ENCODE measurements at regions not wholly inside any gene's neighbourhood (a gene's known extent, or its start where the extent isn't known, plus 50 kb on each side); places are given as distances from the start of the nearest gene placed in this dataset.

DNA sequence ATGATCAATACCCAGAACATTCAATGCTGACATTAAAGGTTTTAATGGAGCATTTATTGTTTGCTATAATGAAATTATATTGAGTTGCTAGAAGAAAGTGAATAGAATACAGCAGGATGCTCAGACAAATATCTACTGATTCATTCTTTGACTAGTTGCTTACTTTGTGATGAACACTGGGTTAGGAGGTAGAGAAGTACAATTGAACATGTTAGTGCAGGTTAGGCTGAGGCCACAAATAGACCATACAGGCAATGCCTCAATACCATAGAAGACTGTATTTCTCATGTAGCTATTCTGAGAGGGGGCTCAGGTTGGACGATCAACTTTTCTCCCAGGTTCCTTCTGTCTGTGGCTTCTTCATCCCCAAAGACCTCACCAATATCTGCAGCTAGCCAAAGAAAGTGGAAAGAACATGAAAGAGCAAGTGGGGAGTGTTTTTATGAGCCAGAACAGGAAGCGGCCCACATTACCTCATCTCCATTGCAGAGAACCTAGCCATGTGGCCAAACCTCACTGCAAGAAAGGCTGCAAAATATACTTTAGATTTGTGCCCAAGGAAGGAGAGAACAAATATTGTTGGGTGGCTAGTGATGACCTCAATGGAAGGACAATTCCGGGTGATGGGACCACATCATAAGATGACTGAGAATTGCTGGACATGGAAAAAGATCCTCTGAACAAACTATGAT, 180.3 kb upstream of the GATB start (continued):
- TF ChIP-seq HOXC10 (CRISPR knock-in tag; IDR thresholded peaks at IDR 0.05) = no peak
- no peak for TF ChIP-seq ZIC2 (tag by site-specific recombination; IDR thresholded peaks at IDR 0.05)
- no peak for TF ChIP-seq ZNF114 (tag by site-specific recombination; IDR thresholded peaks at IDR 0.05)

DNA sequence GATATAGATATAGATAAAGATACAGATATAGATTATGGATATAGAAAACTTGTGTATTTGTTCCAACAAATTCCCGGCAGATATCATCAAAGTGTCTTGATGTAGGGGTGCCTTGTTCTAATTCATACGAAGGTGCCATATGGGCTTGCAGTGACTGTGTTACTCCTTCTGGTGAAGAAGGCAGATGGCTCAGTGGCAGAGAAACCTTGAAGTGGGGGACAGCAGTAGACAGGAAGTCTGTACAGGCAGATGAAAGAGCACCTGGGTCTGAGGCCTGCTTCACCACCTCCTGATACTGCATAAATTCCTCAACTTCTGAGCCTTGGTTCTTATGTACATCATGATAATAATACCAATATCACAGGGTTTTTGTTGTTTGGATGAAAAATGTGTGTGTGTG, 179.5 kb upstream of the GATB start:
- Histone ChIP-seq H3K4me1 (ENCODE audit: control insufficient read depth, insufficient read depth, low read length) (no peaks in the 10 kb centered on the region), H3K27ac (ENCODE audit: extremely low read depth, low read depth, low read length) (no peak overlapping the region), H3K36me3 (ENCODE audit: control insufficient read depth in 2 of 2, insufficient read depth in 1 of 2, low read length in 2 of 2) (no peaks in the 10 kb centered on the region), H3K4me3 (ENCODE audit: low read depth, low read length) (no peak overlapping the region), H3K9me3 (ENCODE audit: control insufficient read depth, insufficient read depth, low read depth, low read length) (no peaks in the 10 kb centered on the region)
- ChIA-PET POLR2A (no interaction called here), CTCF (no interaction called here)
- TF ChIP-seq ZBTB8A (tag by site-specific recombination; IDR thresholded peaks at IDR 0.05) (no peak), ZNF560 (tag by site-specific recombination; IDR thresholded peaks at IDR 0.05; ENCODE audit: borderline replicate concordance) (no peak), KLF7 (tag by site-specific recombination; IDR thresholded peaks at IDR 0.05; ENCODE audit: borderline replicate concordance) (no peak), REPIN1 (tag by site-specific recombination; IDR thresholded peaks at IDR 0.05; ENCODE audit: low read depth) (no peak), ZNF433 (tag by site-specific recombination; IDR thresholded peaks at IDR 0.05; ENCODE audit: low read depth) (no peak), ZNF776 (tag by site-specific recombination; IDR thresholded peaks at IDR 0.05; ENCODE audit: borderline replicate concordance) (no peak)
- TF ChIP-seq, protein P1, sequence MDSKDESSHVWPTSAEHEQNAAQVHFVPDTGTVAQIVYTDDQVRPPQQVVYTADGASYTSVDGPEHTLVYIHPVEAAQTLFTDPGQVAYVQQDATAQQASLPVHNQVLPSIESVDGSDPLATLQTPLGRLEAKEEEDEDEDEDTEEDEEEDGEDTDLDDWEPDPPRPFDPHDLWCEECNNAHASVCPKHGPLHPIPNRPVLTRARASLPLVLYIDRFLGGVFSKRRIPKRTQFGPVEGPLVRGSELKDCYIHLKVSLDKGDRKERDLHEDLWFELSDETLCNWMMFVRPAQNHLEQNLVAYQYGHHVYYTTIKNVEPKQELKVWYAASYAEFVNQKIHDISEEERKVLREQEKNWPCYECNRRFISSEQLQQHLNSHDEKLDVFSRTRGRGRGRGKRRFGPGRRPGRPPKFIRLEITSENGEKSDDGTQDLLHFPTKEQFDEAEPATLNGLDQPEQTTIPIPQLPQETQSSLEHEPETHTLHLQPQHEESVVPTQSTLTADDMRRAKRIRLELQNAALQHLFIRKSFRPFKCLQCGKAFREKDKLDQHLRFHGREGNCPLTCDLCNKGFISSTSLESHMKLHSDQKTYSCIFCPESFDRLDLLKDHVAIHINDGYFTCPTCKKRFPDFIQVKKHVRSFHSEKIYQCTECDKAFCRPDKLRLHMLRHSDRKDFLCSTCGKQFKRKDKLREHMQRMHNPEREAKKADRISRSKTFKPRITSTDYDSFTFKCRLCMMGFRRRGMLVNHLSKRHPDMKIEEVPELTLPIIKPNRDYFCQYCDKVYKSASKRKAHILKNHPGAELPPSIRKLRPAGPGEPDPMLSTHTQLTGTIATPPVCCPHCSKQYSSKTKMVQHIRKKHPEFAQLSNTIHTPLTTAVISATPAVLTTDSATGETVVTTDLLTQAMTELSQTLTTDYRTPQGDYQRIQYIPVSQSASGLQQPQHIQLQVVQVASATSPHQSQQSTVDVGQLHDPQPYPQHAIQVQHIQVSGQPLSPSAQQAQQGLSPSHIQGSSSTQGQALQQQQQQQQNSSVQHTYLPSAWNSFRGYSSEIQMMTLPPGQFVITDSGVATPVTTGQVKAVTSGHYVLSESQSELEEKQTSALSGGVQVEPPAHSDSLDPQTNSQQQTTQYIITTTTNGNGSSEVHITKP (tag by site-specific recombination; IDR thresholded peaks at IDR 0.05) = no peak

DNA sequence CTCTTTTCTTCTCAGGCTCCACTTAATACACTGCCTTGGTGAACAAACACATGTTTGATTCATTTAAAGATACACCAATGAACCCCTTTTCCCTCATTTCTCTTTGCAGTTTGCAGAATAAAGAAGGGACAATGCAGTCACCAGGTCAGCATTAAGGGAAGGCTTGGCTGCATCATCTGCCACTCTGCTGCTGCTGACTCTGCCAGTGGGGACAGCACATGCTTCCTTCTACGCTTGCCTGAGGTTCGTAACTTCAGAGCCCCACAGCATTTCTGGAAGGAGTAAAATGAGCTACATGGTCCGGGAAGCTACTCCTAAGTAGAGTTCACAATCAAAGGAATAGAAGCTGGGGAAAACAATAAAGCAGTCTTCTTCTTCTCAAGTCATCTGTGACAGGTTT, 178.9 kb upstream of the GATB start:
- no peaks in the 10 kb centered on the region for H3K9me3 ChIP-seq (ENCODE audit: control insufficient read depth, insufficient read depth, low read depth, low read length)
- ChIA-PET POLR2A (no interaction called here), CTCF (no interaction called here)
- H3K36me3 ChIP-seq (ENCODE audit: control insufficient read depth in 2 of 2, insufficient read depth in 1 of 2, low read length in 2 of 2) = no peaks in the 10 kb centered on the region
- no peaks in the 10 kb centered on the region for H3K4me1 ChIP-seq (ENCODE audit: control insufficient read depth, insufficient read depth, low read length)
- TF ChIP-seq, protein P2, sequence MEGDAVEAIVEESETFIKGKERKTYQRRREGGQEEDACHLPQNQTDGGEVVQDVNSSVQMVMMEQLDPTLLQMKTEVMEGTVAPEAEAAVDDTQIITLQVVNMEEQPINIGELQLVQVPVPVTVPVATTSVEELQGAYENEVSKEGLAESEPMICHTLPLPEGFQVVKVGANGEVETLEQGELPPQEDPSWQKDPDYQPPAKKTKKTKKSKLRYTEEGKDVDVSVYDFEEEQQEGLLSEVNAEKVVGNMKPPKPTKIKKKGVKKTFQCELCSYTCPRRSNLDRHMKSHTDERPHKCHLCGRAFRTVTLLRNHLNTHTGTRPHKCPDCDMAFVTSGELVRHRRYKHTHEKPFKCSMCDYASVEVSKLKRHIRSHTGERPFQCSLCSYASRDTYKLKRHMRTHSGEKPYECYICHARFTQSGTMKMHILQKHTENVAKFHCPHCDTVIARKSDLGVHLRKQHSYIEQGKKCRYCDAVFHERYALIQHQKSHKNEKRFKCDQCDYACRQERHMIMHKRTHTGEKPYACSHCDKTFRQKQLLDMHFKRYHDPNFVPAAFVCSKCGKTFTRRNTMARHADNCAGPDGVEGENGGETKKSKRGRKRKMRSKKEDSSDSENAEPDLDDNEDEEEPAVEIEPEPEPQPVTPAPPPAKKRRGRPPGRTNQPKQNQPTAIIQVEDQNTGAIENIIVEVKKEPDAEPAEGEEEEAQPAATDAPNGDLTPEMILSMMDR (tag by site-specific recombination; IDR thresholded peaks at IDR 0.05) = no peak
- TF ChIP-seq, protein P3, sequence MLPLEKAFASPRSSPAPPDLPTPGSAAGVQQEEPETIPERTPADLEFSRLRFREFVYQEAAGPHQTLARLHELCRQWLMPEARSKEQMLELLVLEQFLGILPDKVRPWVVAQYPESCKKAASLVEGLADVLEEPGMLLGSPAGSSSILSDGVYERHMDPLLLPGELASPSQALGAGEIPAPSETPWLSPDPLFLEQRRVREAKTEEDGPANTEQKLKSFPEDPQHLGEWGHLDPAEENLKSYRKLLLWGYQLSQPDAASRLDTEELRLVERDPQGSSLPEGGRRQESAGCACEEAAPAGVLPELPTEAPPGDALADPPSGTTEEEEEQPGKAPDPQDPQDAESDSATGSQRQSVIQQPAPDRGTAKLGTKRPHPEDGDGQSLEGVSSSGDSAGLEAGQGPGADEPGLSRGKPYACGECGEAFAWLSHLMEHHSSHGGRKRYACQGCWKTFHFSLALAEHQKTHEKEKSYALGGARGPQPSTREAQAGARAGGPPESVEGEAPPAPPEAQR (tag by site-specific recombination; IDR thresholded peaks at IDR 0.05) = no peak
- TF ChIP-seq HOXC10 (CRISPR knock-in tag; IDR thresholded peaks at IDR 0.05) (no peak), ZNF571 (tag by site-specific recombination; IDR thresholded peaks at IDR 0.05) (no peak), ZNF768 (tag by site-specific recombination; IDR thresholded peaks at IDR 0.05) (no peak), ZNF776 (tag by site-specific recombination; IDR thresholded peaks at IDR 0.05; ENCODE audit: borderline replicate concordance) (no peak), ZNF792 (tag by site-specific recombination; IDR thresholded peaks at IDR 0.05) (no peak), FEZF1 (tag by site-specific recombination; IDR thresholded peaks at IDR 0.05) (no peak), ZNF473 (tag by site-specific recombination; IDR thresholded peaks at IDR 0.05) (no peak), ZNF292 (tag by site-specific recombination; IDR thresholded peaks at IDR 0.05; ENCODE audit: borderline replicate concordance, low read depth) (no peak), ZNF510 (tag by site-specific recombination; IDR thresholded peaks at IDR 0.05; ENCODE audit: insufficient replicate concordance) (no peak)
- TF ChIP-seq, protein P4, sequence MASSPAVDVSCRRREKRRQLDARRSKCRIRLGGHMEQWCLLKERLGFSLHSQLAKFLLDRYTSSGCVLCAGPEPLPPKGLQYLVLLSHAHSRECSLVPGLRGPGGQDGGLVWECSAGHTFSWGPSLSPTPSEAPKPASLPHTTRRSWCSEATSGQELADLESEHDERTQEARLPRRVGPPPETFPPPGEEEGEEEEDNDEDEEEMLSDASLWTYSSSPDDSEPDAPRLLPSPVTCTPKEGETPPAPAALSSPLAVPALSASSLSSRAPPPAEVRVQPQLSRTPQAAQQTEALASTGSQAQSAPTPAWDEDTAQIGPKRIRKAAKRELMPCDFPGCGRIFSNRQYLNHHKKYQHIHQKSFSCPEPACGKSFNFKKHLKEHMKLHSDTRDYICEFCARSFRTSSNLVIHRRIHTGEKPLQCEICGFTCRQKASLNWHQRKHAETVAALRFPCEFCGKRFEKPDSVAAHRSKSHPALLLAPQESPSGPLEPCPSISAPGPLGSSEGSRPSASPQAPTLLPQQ (tag by site-specific recombination; IDR thresholded peaks at IDR 0.05) = no peak
- no peak overlapping the region for H3K27ac ChIP-seq (ENCODE audit: extremely low read depth, low read depth, low read length)
- H3K4me3 ChIP-seq (ENCODE audit: low read depth, low read length) = no peak overlapping the region
